ENCODE measurements at regions not wholly inside any gene's neighbourhood (a gene's known extent, or its start where the extent isn't known, plus 50 kb on each side); places are given as distances from the start of the nearest gene placed in this dataset.

GRCh38 chr16:55388131-55388862 lies 64.3 kb downstream of the IRX6 start:
- Histone ChIP-seq H3K27ac (ENCODE audit: poor library complexity, severe bottlenecking) (peak overlapping the region; percentile 73), H3K4me3 (ENCODE audit: severe bottlenecking) (no peak overlapping the region), H3K9me3 (ENCODE audit: severe bottlenecking) (no peaks in the 10 kb centered on the region), H3K27me3 (ENCODE audit: insufficient read depth, poor library complexity, severe bottlenecking) (no peaks in the 10 kb centered on the region), H3K4me1 (ENCODE audit: insufficient read depth, poor library complexity, severe bottlenecking) (peaks cover 28% of the 10 kb centered on the region), H3K36me3 (ENCODE audit: low read depth) (no peaks in the 10 kb centered on the region)
- ATAC-seq (ENCODE audit: low read depth) (no peak), DNase-seq (ENCODE audit: low spot score) (no peak)
- TF ChIP-seq, protein P1, sequence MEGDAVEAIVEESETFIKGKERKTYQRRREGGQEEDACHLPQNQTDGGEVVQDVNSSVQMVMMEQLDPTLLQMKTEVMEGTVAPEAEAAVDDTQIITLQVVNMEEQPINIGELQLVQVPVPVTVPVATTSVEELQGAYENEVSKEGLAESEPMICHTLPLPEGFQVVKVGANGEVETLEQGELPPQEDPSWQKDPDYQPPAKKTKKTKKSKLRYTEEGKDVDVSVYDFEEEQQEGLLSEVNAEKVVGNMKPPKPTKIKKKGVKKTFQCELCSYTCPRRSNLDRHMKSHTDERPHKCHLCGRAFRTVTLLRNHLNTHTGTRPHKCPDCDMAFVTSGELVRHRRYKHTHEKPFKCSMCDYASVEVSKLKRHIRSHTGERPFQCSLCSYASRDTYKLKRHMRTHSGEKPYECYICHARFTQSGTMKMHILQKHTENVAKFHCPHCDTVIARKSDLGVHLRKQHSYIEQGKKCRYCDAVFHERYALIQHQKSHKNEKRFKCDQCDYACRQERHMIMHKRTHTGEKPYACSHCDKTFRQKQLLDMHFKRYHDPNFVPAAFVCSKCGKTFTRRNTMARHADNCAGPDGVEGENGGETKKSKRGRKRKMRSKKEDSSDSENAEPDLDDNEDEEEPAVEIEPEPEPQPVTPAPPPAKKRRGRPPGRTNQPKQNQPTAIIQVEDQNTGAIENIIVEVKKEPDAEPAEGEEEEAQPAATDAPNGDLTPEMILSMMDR (IDR thresholded peaks at IDR 0.05; ENCODE audit: poor library complexity, severe bottlenecking), result no peak

GRCh38 chr16:55389426-55390073 lies 65.5 kb downstream of the IRX6 start:
- TF ChIP-seq, protein P1 (IDR thresholded peaks at IDR 0.05; ENCODE audit: poor library complexity, severe bottlenecking), result no peak
- Histone ChIP-seq H3K9me3 (ENCODE audit: severe bottlenecking) (no peaks in the 10 kb centered on the region), H3K27ac (ENCODE audit: poor library complexity, severe bottlenecking) (no peak overlapping the region), H3K27me3 (ENCODE audit: insufficient read depth, poor library complexity, severe bottlenecking) (no peaks in the 10 kb centered on the region), H3K36me3 (ENCODE audit: low read depth) (no peaks in the 10 kb centered on the region), H3K4me3 (ENCODE audit: severe bottlenecking) (no peak overlapping the region), H3K4me1 (ENCODE audit: insufficient read depth, poor library complexity, severe bottlenecking) (peaks cover 28% of the 10 kb centered on the region)
- ATAC-seq (ENCODE audit: low read depth) (no peak), DNase-seq (ENCODE audit: low spot score) (no peak)

GRCh38 chr16:55390630-55391237 lies 66.7 kb downstream of the IRX6 start:
- Histone ChIP-seq H3K4me1 (ENCODE audit: insufficient read depth, poor library complexity, severe bottlenecking) (peaks cover 28% of the 10 kb centered on the region), H3K27me3 (ENCODE audit: insufficient read depth, poor library complexity, severe bottlenecking) (no peaks in the 10 kb centered on the region), H3K4me3 (ENCODE audit: severe bottlenecking) (no peak overlapping the region), H3K27ac (ENCODE audit: poor library complexity, severe bottlenecking) (no peak overlapping the region), H3K36me3 (ENCODE audit: low read depth) (no peaks in the 10 kb centered on the region), H3K9me3 (ENCODE audit: severe bottlenecking) (no peaks in the 10 kb centered on the region)
- DNase-seq (ENCODE audit: low spot score), result no peak
- TF ChIP-seq, protein P1 (IDR thresholded peaks at IDR 0.05; ENCODE audit: poor library complexity, severe bottlenecking), result no peak
- no peak for ATAC-seq (ENCODE audit: low read depth)

DNA sequence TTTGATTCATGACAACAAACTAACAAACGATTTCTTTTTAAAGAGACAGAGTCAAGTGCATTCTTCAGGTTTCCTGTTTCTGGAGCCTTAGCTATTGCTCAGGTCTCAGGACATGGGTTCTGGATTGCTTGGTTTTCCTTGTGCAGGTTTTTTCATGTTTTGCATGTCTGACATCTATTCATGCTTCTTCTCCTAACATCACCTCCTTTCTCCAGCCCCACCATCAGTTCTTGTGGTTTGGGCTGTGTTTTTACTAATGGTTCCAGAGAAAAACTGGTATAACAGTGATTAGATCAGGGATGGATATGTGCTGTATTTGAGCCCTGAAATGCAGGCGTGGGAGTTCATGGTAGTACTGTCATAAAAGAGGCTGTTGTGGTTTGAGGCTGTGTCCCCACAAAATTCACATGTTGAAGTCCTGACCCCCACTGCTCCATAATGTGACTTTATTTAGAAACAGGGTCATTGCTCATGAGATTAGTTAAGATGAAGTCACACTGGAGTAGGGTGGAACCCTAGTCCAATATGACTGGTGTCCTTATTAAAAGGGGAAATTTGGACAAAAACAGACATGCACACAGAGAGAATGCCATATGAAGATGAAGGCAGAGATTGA lies 67.9 kb downstream of the IRX6 start:
- no peaks in the 10 kb centered on the region for H3K9me3 ChIP-seq (ENCODE audit: severe bottlenecking)
- ATAC-seq (ENCODE audit: low read depth) (no peak), DNase-seq (ENCODE audit: low spot score) (no peak)
- H3K36me3 ChIP-seq (ENCODE audit: low read depth), result no peaks in the 10 kb centered on the region
- peaks cover 21% of the 10 kb centered on the region for H3K4me1 ChIP-seq (ENCODE audit: insufficient read depth, poor library complexity, severe bottlenecking)
- no peak overlapping the region for H3K4me3 ChIP-seq (ENCODE audit: severe bottlenecking)
- H3K27ac ChIP-seq (ENCODE audit: poor library complexity, severe bottlenecking), result peak overlapping the region; percentile 61
- TF ChIP-seq, protein P1 (IDR thresholded peaks at IDR 0.05; ENCODE audit: poor library complexity, severe bottlenecking), result no peak
- H3K27me3 ChIP-seq (ENCODE audit: insufficient read depth, poor library complexity, severe bottlenecking), result no peaks in the 10 kb centered on the region

All from RWPE2 (cell line).